H9 (cell line): ENCODE measurements at regions not wholly inside any gene's neighbourhood (a gene's known extent, or its start where the extent isn't known, plus 50 kb on each side); places are given as distances from the start of the nearest gene placed in this dataset.

Source experiments
- DNase-seq: peaks from one replicate; pipeline ENCODE4 v3.0.0-alpha.2; 2017
- H2AFZ ChIP-seq: one replicate; pipeline ENCODE4 v1.6.1; 2013; ENCODE audit warnings: mild to moderate bottlenecking, low read length, control low read depth, moderate library complexity
- H2AK5ac ChIP-seq: 2 replicates; pipeline ENCODE4 v1.6.1; 2013; ENCODE audit warnings: low read length, control low read depth, mixed read lengths; ENCODE audit not compliant: insufficient read length
- H2BK120ac ChIP-seq: one replicate; pipeline ENCODE4 v1.6.1; 2013; ENCODE audit warnings: low read depth, mild to moderate bottlenecking, low read length, control low read depth, inconsistent platforms; ENCODE audit not compliant: poor library complexity, severe bottlenecking
- H2BK12ac ChIP-seq: 2 replicates; pipeline ENCODE4 v1.6.1; 2013; ENCODE audit warnings: low read length, control low read depth, mixed read lengths, low read depth; ENCODE audit not compliant: insufficient read length
- H2BK15ac ChIP-seq: 2 replicates; pipeline ENCODE4 v1.6.1; 2013; ENCODE audit warnings: low read depth, low read length, control low read depth
- H2BK20ac ChIP-seq: one replicate; pipeline ENCODE4 v1.6.1; 2013; ENCODE audit warnings: low read depth, mild to moderate bottlenecking, low read length, control low read depth, inconsistent platforms; ENCODE audit not compliant: poor library complexity, severe bottlenecking
- H2BK5ac ChIP-seq: 2 replicates; pipeline ENCODE4 v1.6.1; 2013; ENCODE audit warnings: low read length, control low read depth, mixed read lengths; ENCODE audit not compliant: insufficient read length
- H3K14ac ChIP-seq: 2 replicates; pipeline ENCODE4 v1.6.1; 2013; ENCODE audit warnings: low read length, control low read depth; ENCODE audit not compliant: insufficient read depth
- H3K18ac ChIP-seq: 2 replicates; pipeline ENCODE4 v1.6.1; 2013; ENCODE audit warnings: low read depth, mild to moderate bottlenecking, mixed read lengths, low read length, control low read depth; ENCODE audit not compliant: insufficient read length
- H3K23ac ChIP-seq: 2 replicates; pipeline ENCODE4 v1.6.1; 2013; ENCODE audit warnings: low read length, control low read depth, mixed read lengths, low read depth; ENCODE audit not compliant: insufficient read length
- H3K23me2 ChIP-seq: 2 replicates; pipeline ENCODE4 v1.6.1; 2013; ENCODE audit warnings: low read depth, mild to moderate bottlenecking, mixed read lengths, low read length, control low read depth; ENCODE audit not compliant: insufficient read length, poor library complexity, severe bottlenecking
- H3K27ac ChIP-seq: 2 replicates; pipeline ENCODE4 v1.5.1; 2013; ENCODE audit warnings: low read length, control low read depth, mixed read lengths, low read depth; ENCODE audit not compliant: insufficient read length
- H3K27me3 ChIP-seq: 2 replicates; pipeline ENCODE4 v1.6.1; 2013; ENCODE audit warnings: low read length, control low read depth, inconsistent platforms; ENCODE audit not compliant: insufficient read depth
- H3K4ac ChIP-seq: 2 replicates; pipeline ENCODE4 v1.6.1; 2013; ENCODE audit warnings: low read depth, mild to moderate bottlenecking, control low read depth, inconsistent platforms, low read length, moderate library complexity
- H3K4me1 ChIP-seq: 2 replicates; pipeline ENCODE4 v1.6.1; 2013; ENCODE audit warnings: low read length, control low read depth, inconsistent platforms; ENCODE audit not compliant: insufficient read depth
- H3K4me2 ChIP-seq: 2 replicates; pipeline ENCODE4 v1.6.1; 2013; ENCODE audit warnings: low read length, control low read depth, mixed read lengths; ENCODE audit not compliant: insufficient read length, insufficient read depth
- H3K56ac ChIP-seq: 2 replicates; pipeline ENCODE4 v1.6.1; 2013; ENCODE audit warnings: low read depth, mild to moderate bottlenecking, mixed read lengths, low read length, control low read depth; ENCODE audit not compliant: insufficient read length
- H3K79me1 ChIP-seq: 2 replicates; pipeline ENCODE4 v1.6.1; 2013; ENCODE audit warnings: low read depth, mild to moderate bottlenecking, moderate library complexity, low read length, control low read depth, inconsistent platforms; ENCODE audit not compliant: insufficient read depth, poor library complexity, severe bottlenecking
- H3K79me2 ChIP-seq: 2 replicates; pipeline ENCODE4 v1.6.1; 2013; ENCODE audit warnings: low read length, control low read depth, inconsistent platforms; ENCODE audit not compliant: insufficient read depth
- H3K9ac ChIP-seq: 2 replicates; pipeline ENCODE4 v1.6.1; 2013; ENCODE audit warnings: low read length, control low read depth, mixed read lengths; ENCODE audit not compliant: insufficient read length; ENCODE audit errors: extremely low read depth
- H3K9me3 ChIP-seq: one replicate; pipeline ENCODE4 v1.6.1; 2013; ENCODE audit warnings: low read depth, low read length, inconsistent platforms; ENCODE audit not compliant: control insufficient read depth
- H3T11ph ChIP-seq: one replicate; pipeline ENCODE4 v1.6.1; 2013; ENCODE audit warnings: mild to moderate bottlenecking, low read length, control low read depth, inconsistent platforms
- H4K20me1 ChIP-seq: one replicate; pipeline ENCODE4 v1.6.1; 2013; ENCODE audit not compliant: control insufficient read depth, insufficient read length, insufficient read depth
- H4K5ac ChIP-seq: 2 replicates; pipeline ENCODE4 v1.6.1; 2013; ENCODE audit warnings: low read depth, mild to moderate bottlenecking, mixed read lengths, low read length, control low read depth; ENCODE audit not compliant: insufficient read length
- H4K8ac ChIP-seq: replicated peaks from 2 replicates; pipeline ENCODE4 v1.6.1; 2013; ENCODE audit warnings: low read length, control low read depth, mixed read lengths, low read depth; ENCODE audit not compliant: insufficient read length
- H4K91ac ChIP-seq: 2 replicates; pipeline ENCODE4 v1.6.1; 2013; ENCODE audit warnings: low read depth, mild to moderate bottlenecking, moderate library complexity, mixed read lengths, low read length, control low read depth; ENCODE audit not compliant: insufficient read length
- H3K27ac Mint-ChIP-seq, 3 experiments: 2 replicates in 2 of 3; 3 replicates in 1 of 3; pipeline ENCODE4 v1.8.0; 2020 to 2021; ENCODE audit warnings: mixed read lengths in 3 of 3, mild to moderate bottlenecking in 1 of 3, moderate library complexity in 1 of 3
- H3K27me3 Mint-ChIP-seq: 2 replicates; pipeline ENCODE4 v1.8.0; 2021; ENCODE audit warnings: low read depth, mild to moderate bottlenecking, moderate library complexity, mixed read lengths
- H3K36me3 Mint-ChIP-seq, 3 experiments: 2 replicates in 2 of 3; 3 replicates in 1 of 3; pipeline ENCODE4 v1.8.0; 2020 to 2021; ENCODE audit warnings: low read depth in 3 of 3, mixed read lengths in 3 of 3; ENCODE audit not compliant: insufficient read depth in 1 of 3
- H3K4me1 Mint-ChIP-seq, 2 experiments: 2 replicates each; pipeline ENCODE4 v1.8.0; 2020; ENCODE audit warnings: mixed read lengths in 2 of 2
- H3K4me3 Mint-ChIP-seq, 2 experiments: 2 replicates in 1 of 2; 3 replicates in 1 of 2; pipeline ENCODE4 v1.8.0; 2020 to 2021; ENCODE audit warnings: mild to moderate bottlenecking in 2 of 2, mixed read lengths in 2 of 2, moderate library complexity in 1 of 2
- H3K9me3 Mint-ChIP-seq, 2 experiments: 2 replicates in 1 of 2; 3 replicates in 1 of 2; pipeline ENCODE4 v1.8.0; 2020; ENCODE audit warnings: mild to moderate bottlenecking in 2 of 2, mixed read lengths in 2 of 2, moderate library complexity in 1 of 2
- TF ChIP-seq, protein P1 (sequence below): fragments of 200-600 bp; sonication (generic); conservative IDR thresholded peaks from 3 replicates; pipeline ENCODE4 v1.8.0; 2021; ENCODE audit warnings: antibody characterized with exemption, mild to moderate bottlenecking

DNA sequence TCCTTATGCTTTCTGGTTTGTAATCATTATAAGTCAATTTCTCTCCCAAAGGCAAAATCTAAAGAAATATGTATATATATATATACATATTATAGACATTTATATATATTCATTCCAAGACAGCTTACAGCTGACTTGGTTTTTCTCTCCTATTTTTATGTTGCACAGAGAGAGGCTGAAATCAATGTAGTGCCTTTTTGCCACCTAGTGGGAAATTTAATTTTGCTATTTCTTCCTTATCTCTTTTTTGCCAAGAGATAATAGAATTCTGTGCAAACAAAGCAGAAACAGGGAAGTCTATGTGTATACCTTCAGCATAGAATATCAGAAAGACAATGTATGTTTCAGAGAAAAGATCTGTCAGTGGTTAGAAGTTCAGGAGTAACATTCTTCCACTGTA lies 186.0 kb upstream of the ANO5 start:
- H3K9me3 ChIP-seq: no peaks in the 10 kb centered on the region
- H3K9me3 Mint-ChIP-seq: peaks cover 3 to 11% of the 10 kb centered on the region in 2 experiments

More for the DNA sequence above, 186.0 kb upstream of the ANO5 start:
- H3K27me3 ChIP-seq: no peaks in the 10 kb centered on the region
- no peak overlapping the region for H3K4ac ChIP-seq
- Mint-ChIP-seq H3K4me1 (no peaks in the 10 kb centered on the region), H3K36me3 (peaks cover 0 to 3% (median 0%) of the 10 kb centered on the region in 3 experiments; a peak in 2 of 7 replicates), H3K27me3 (no peaks in the 10 kb centered on the region), H3K4me3 (no peak overlapping the region), H3K27ac (no peak overlapping the region)
- no peak for DNase-seq
- H2BK15ac ChIP-seq: no peak overlapping the region
- no peak overlapping the region for H2AFZ ChIP-seq
- no peak overlapping the region for H3K27ac ChIP-seq
- H4K20me1 ChIP-seq: no peaks in the 10 kb centered on the region
- no peak overlapping the region for H3K4me2 ChIP-seq
- TF ChIP-seq, protein P1, sequence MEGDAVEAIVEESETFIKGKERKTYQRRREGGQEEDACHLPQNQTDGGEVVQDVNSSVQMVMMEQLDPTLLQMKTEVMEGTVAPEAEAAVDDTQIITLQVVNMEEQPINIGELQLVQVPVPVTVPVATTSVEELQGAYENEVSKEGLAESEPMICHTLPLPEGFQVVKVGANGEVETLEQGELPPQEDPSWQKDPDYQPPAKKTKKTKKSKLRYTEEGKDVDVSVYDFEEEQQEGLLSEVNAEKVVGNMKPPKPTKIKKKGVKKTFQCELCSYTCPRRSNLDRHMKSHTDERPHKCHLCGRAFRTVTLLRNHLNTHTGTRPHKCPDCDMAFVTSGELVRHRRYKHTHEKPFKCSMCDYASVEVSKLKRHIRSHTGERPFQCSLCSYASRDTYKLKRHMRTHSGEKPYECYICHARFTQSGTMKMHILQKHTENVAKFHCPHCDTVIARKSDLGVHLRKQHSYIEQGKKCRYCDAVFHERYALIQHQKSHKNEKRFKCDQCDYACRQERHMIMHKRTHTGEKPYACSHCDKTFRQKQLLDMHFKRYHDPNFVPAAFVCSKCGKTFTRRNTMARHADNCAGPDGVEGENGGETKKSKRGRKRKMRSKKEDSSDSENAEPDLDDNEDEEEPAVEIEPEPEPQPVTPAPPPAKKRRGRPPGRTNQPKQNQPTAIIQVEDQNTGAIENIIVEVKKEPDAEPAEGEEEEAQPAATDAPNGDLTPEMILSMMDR: no peak
- H3K56ac ChIP-seq: no peak overlapping the region
- no peak overlapping the region for H4K5ac ChIP-seq
- no peak overlapping the region for H4K8ac ChIP-seq
- H3K79me2 ChIP-seq: no peaks in the 10 kb centered on the region
- no peaks in the 10 kb centered on the region for H3K79me1 ChIP-seq
- no peak overlapping the region for H2BK12ac ChIP-seq
- no peak overlapping the region for H3K9ac ChIP-seq
- H3K18ac ChIP-seq: no peak overlapping the region
- H2BK120ac ChIP-seq: no peak overlapping the region
- H3K14ac ChIP-seq: no peak overlapping the region
- H3T11ph ChIP-seq: no peak overlapping the region
- H3K23ac ChIP-seq: no peak overlapping the region
- H3K23me2 ChIP-seq: no peaks in the 10 kb centered on the region
- no peak overlapping the region for H2BK20ac ChIP-seq
- no peak overlapping the region for H4K91ac ChIP-seq
- no peaks in the 10 kb centered on the region for H3K4me1 ChIP-seq
- no peak overlapping the region for H2BK5ac ChIP-seq
- H2AK5ac ChIP-seq: no peak overlapping the region
